GM19397 (cell line): ENCODE measurements at regions not wholly inside any gene's neighbourhood (a gene's known extent, or its start where the extent isn't known, plus 50 kb on each side); places are given as distances from the start of the nearest gene placed in this dataset.
"Not testable (repeated sequence)": the region's sequence is repeated elsewhere in the genome, so short reads cannot be mapped to it uniquely, and the experiment has no call there.

Experiments
- ATAC-seq: cut with Tn5 transposase; IDR thresholded peaks from one replicate; pipeline ENCODE4 v1.9.1; 2021; ENCODE audit warnings: mild to moderate bottlenecking, moderate library complexity; ENCODE audit not compliant: unreplicated experiment

GRCh38 chrX:94814216-94814615, 1140.2 kb downstream of the FAM133A start:
- ATAC-seq, result no peak

- ATAC-seq, result no peak
Observed at GRCh38 chrX:94830717-94831116, 1156.7 kb downstream of the FAM133A start.

GRCh38 chrX:94831364-94831763, 1157.4 kb downstream of the FAM133A start:
- ATAC-seq, result no peak

GRCh38 chrX:94834226-94834625, 1160.2 kb downstream of the FAM133A start:
- no peak for ATAC-seq

- no peak for ATAC-seq
Observed at GRCh38 chrX:94850811-94851210, 1176.8 kb downstream of the FAM133A start.

GRCh38 chrX:94854251-94854650, 1180.2 kb downstream of the FAM133A start:
- ATAC-seq, result no peak

GRCh38 chrX:94862470-94862869, 1188.5 kb downstream of the FAM133A start:
- not testable (repeated sequence) for ATAC-seq

GRCh38 chrX:94871640-94872039, 1197.6 kb downstream of the FAM133A start:
- no peak for ATAC-seq

- ATAC-seq, result no peak
Observed at GRCh38 chrX:94901849-94902248, 1227.8 kb downstream of the FAM133A start.

GRCh38 chrX:94908171-94908570, 1234.2 kb downstream of the FAM133A start:
- no peak for ATAC-seq

GRCh38 chrX:94908648-94909047, 1234.6 kb downstream of the FAM133A start:
- no peak for ATAC-seq

GRCh38 chrX:94914235-94914634, 1240.2 kb downstream of the FAM133A start:
- ATAC-seq, result no peak

- ATAC-seq, result no peak
Observed at GRCh38 chrX:94932278-94932965, 1258.4 kb downstream of the FAM133A start.

GRCh38 chrX:94936722-94937121, 1262.7 kb downstream of the FAM133A start:
- no peak for ATAC-seq

- ATAC-seq, result no peak
Observed at GRCh38 chrX:94937491-94937890, 1263.5 kb downstream of the FAM133A start.

- ATAC-seq, result no peak
Observed at GRCh38 chrX:94942603-94943002, 1268.6 kb downstream of the FAM133A start.

- ATAC-seq, result not testable (repeated sequence)
Observed at GRCh38 chrX:94946137-94946536, 1272.1 kb downstream of the FAM133A start.

- no peak for ATAC-seq
Observed at GRCh38 chrX:94961730-94962129, 1287.7 kb downstream of the FAM133A start.

GRCh38 chrX:94977562-94977961, 1303.6 kb downstream of the FAM133A start:
- ATAC-seq, result no peak

GRCh38 chrX:94977986-94978385, 1304.0 kb downstream of the FAM133A start:
- no peak for ATAC-seq
